UCSD-AML1 (cell line): ENCODE measurements at regions not wholly inside any gene's neighbourhood (a gene's known extent, or its start where the extent isn't known, plus 50 kb on each side); places are given as distances from the start of the nearest gene placed in this dataset.
"Not testable (repeated sequence)": the region's sequence is repeated elsewhere in the genome, so short reads cannot be mapped to it uniquely, and the experiment has no call there.

Source experiments
- DNase-seq: peaks from one replicate; lab custom pipeline; 2025; ENCODE audit not compliant: unreplicated experiment; lab: John Stamatoyannopoulos, UW

- no peak for DNase-seq
Measured at GRCh38 chr13:39803156-39803555, 147.7 kb downstream of the COG6 start.

- DNase-seq, result no peak
Measured at GRCh38 chr13:39803851-39804250, 148.4 kb downstream of the COG6 start.

GRCh38 chr13:39804332-39805210 lies 149.1 kb downstream of the COG6 start:
- no peak for DNase-seq

- DNase-seq, result no peak
Measured at GRCh38 chr13:39809466-39809865, 154.0 kb downstream of the COG6 start.

GRCh38 chr13:39810091-39810877 lies 154.8 kb downstream of the COG6 start:
- peak; percentile 21 for DNase-seq

- peak; percentile 74 for DNase-seq
Measured at GRCh38 chr13:39811051-39811450, 155.6 kb downstream of the COG6 start.

- DNase-seq, result peak; percentile 8
Measured at GRCh38 chr13:39811696-39812095, 156.2 kb downstream of the COG6 start.

GRCh38 chr13:39815345-39816111 lies 160.1 kb downstream of the COG6 start:
- no peak for DNase-seq

- no peak for DNase-seq
Measured at GRCh38 chr13:39816936-39817335, 161.5 kb downstream of the COG6 start.

GRCh38 chr13:39818953-39819352 lies 163.5 kb downstream of the COG6 start:
- no peak for DNase-seq

- DNase-seq, result no peak
Measured at GRCh38 chr13:39820606-39821005, 165.1 kb downstream of the COG6 start.

GRCh38 chr13:39821977-39822376 lies 166.5 kb downstream of the COG6 start:
- DNase-seq, result no peak

- DNase-seq, result no peak
Measured at GRCh38 chr13:39822437-39822836, 167.0 kb downstream of the COG6 start.

- no peak for DNase-seq
Measured at GRCh38 chr13:39823063-39823713, 167.7 kb downstream of the COG6 start.

- DNase-seq, result no peak
Measured at GRCh38 chr13:39825886-39826285, 170.4 kb downstream of the COG6 start.

- no peak for DNase-seq
Measured at GRCh38 chr13:39835253-39835652, 179.8 kb downstream of the COG6 start.

GRCh38 chr13:39836038-39836437 lies 180.6 kb downstream of the COG6 start:
- DNase-seq, result no peak

- not testable (repeated sequence) for DNase-seq
Measured at GRCh38 chr13:39837866-39838265, 182.4 kb downstream of the COG6 start.

- no peak for DNase-seq
Measured at GRCh38 chr13:39840201-39840600, 184.7 kb downstream of the COG6 start.

- DNase-seq, result no peak
Measured at GRCh38 chr13:39847336-39847735, 191.9 kb downstream of the COG6 start.

GRCh38 chr13:39855236-39855635 lies 199.8 kb downstream of the COG6 start:
- no peak for DNase-seq
